GM19397 (cell line): ENCODE measurements at regions not wholly inside any gene's neighbourhood (a gene's known extent, or its start where the extent isn't known, plus 50 kb on each side); places are given as distances from the start of the nearest gene placed in this dataset.
"Not testable (repeated sequence)": the region's sequence is repeated elsewhere in the genome, so short reads cannot be mapped to it uniquely, and the experiment has no call there.

Source experiments
- ATAC-seq: cut with Tn5 transposase; IDR thresholded peaks from one replicate; pipeline ENCODE4 v1.9.1; 2021; ENCODE audit warnings: mild to moderate bottlenecking, moderate library complexity; ENCODE audit not compliant: unreplicated experiment

GRCh38 chr2:75432761-75433361 is 127.9 kb downstream of the EVA1A start:
- ATAC-seq, result peak; percentile 85

GRCh38 chr2:75431763-75432162 is 129.0 kb downstream of the EVA1A start:
- peak; percentile 52 for ATAC-seq

GRCh38 chr2:75431276-75431675 is 129.5 kb downstream of the EVA1A start:
- ATAC-seq, result no peak

DNA sequence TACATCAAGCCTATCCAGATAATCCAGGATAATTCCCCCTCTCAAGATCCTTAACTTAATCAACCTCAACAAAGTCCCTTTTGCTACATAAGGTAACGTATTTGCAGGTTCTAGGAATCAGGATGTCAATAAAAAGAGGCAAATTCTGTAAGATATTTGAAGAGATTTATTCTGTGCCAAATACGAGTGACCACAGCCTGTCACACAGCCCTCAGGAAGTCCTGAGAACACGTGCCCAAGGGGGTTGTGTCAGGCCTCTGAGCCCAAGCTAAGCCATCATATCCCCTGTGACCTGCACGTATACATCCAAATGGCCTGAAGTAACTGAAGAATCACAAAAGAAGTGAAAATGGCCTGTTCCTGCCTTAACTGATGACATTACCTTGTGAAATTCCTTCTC is 130.3 kb downstream of the EVA1A start:
- ATAC-seq, result not testable (repeated sequence)

DNA sequence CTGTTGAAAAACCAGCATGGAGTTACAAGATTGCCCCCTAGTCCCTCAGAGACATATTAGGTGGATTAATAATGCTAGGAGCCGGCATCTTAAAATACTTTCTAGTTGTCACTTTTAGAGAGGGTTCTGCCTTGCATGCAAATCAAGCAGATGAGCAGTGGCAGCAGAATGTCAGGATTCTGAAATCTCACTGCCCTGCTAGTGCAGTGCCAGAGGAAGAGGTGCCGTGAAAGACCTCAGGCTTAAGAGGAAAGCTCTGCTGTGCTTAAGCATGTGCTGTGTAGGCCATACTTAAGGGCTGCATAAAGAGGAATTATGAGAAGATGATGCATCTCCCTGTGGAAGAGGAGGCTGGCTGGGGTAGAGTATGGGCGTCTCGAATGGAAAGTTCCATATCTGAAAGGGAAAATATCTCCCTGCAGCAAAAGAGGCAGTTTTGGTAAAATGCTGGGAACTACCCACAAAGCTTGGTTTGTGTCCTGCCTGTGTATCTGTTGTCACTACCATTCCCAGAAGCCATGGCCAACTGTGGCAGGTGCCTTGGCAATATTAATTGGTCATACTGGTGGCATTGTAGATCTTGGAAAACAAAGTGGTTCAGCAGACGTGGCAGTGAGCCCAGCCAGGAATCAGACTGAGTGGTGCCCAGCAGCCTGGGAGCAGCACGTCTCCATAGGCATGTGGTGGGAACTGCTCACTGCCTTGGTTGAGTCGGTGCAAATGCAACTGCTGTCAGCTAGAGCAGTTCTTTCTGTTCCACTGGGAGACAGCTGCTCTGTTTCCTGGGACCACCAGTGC is 131.9 kb downstream of the EVA1A start:
- no peak for ATAC-seq

- ATAC-seq, result no peak
Measured at GRCh38 chr2:75428060-75428459, 132.7 kb downstream of the EVA1A start.

GRCh38 chr2:75424936-75425619 is 135.7 kb downstream of the EVA1A start:
- no peak for ATAC-seq

DNA sequence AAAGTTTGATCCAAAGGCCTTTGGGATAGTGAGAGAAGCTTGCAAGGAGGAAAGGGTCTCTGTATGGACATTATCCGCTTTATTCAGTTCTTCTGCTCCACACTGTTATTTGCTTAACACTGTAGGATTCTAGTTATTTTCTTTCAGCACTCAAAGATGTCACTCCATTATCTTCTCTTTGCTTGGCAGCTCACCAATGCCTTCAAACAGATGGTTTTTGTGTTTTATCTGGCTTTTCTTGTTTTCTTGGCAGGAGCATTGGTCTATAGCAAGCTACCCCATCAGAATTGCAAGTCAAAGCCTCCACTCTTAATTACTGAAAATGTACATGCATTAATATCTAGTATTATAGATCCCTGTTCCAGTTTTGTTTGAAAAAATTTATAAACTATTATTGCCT is 138.8 kb downstream of the EVA1A start:
- no peak for ATAC-seq

GRCh38 chr2:75416420-75417342 is 144.1 kb downstream of the EVA1A start:
- peak; percentile 67 for ATAC-seq

DNA sequence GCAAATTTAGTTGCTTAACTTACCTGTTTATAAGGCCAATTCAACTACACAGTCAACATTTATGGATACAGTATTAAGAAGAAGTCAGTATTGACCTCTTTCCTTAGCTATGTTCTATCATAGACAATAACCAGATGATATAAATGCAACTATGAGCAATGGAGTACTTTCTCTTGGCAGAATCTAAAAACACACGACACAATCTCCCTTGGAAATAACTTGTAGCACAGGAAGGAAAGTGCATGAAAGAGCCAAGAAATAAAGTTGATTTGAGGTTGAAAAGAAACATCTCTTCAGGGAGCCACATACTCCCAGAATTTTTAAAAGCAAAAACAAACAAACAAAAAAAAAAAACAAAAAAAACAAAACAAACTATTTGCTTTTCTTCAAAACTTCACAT is 145.0 kb downstream of the EVA1A start:
- no peak for ATAC-seq

- ATAC-seq, result no peak
Measured at GRCh38 chr2:75415111-75415626, 145.6 kb downstream of the EVA1A start.

DNA sequence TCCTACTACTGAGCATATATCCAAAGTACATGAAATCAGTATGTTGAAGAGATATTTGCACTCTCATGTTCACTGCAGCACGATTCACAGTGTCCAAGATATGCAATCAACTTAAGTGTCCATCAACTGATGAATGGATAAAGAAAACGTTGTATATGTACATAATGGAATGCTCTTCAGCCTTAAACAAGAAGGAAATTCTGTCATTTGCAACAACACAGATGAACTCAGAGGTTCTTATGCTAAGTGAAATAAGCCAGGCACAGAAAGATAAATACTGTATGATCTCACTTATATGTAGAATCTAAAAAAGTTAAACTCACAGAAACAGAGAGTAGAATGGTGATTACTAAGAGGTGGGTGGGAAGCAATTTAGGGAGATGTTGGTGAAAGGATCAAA is 149.2 kb downstream of the EVA1A start:
- no peak for ATAC-seq

- no peak for ATAC-seq
Measured at GRCh38 chr2:75410702-75411101, 150.0 kb downstream of the EVA1A start.

- no peak for ATAC-seq
Measured at GRCh38 chr2:75408771-75409170, 152.0 kb downstream of the EVA1A start.

DNA sequence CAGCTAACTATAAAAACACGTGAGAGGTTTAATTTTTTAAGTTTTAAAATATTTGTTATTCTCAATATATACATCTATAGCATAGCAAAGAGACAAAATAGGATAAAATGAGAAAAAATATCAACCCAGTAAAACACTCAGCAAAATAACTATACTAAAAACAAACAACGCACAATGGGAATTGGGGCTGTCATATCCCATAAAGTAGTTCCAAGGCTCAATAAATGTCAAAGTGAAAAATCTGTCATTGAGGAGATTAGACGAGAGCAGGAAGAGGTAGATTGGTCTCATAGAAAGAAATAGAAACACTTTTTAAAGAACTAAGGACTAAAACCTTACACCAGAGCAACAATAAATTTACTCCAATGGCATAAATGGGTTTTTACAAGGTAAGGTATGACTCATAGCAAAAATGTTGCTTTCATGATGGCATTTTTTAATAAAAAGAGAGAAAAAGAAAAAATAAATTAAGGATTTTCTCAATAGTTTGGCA is 153.7 kb downstream of the EVA1A start:
- ATAC-seq, result no peak

DNA sequence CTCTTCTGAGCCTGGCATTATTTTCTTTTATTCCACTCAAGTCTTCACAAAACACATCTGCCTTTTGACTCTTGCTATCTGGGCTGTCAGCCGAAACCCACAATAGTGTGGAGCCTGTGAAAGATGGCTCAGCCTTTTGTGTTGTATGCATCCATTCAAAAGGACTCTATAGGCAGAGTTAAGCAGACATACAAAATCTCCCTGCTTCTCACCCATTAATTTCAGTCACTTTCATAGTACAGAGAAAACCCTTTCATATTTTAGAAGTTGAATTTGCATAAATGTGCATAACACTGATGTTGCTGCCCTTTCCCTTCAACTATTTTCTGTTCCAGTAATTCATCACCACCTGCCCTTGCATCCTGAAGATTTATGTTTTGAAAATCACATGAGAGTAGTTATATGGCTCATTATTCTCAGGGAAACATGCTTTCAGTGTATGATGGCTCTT is 154.6 kb downstream of the EVA1A start:
- ATAC-seq, result no peak

DNA sequence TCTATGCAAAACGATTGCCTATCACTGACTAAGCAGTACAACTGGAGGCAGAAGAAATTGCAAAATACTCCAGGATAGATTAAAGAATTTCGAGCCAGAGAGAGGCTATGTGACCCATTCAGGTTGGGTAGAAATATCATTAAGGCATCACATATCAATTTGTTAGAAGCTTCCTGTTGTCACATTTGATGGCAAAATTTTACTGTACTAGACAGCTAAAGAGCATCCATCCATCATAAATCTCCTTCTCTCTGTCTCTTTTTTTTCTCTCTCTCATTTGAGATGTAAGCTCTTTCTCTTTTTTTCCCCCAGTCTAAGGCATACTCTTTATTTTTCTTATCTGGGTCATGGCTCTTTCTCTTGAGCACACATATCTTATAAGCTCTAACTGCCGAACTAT is 155.7 kb downstream of the EVA1A start:
- no peak for ATAC-seq

DNA sequence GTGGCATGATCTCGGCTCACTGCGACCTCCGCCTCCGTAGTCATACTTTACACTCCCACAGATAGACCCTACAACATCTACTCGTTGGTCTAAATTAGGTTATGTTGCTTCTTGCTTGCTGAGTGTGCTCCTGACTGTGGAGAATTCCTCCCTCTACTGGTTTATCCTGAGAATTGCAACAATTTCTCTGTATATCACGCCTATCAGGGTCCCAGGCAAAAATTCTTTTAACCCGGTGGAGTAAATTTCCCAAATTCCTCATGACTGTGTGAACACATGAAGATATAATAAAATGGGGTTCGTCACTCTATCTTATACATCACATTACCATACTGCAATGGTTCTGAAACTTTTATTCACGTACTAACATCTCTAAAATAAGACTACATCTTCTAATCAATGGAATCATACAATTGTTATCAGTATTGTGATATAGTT is 156.7 kb downstream of the EVA1A start:
- no peak for ATAC-seq

- no peak for ATAC-seq
Measured at GRCh38 chr2:75396314-75396713, 164.4 kb downstream of the EVA1A start.

- ATAC-seq, result not testable (repeated sequence)
Measured at GRCh38 chr2:75394764-75395163, 166.0 kb downstream of the EVA1A start.
